GM19328 (cell line): ENCODE measurements at regions not wholly inside any gene's neighbourhood (a gene's known extent, or its start where the extent isn't known, plus 50 kb on each side); places are given as distances from the start of the nearest gene placed in this dataset.
"Not testable (repeated sequence)": the region's sequence is repeated elsewhere in the genome, so short reads cannot be mapped to it uniquely, and the experiment has no call there.

ENCODE experiments used
- ATAC-seq: cut with Tn5 transposase; IDR thresholded peaks from one replicate; pipeline ENCODE4 v1.9.1; 2021; ENCODE audit warnings: mild to moderate bottlenecking, moderate library complexity; ENCODE audit not compliant: unreplicated experiment

GRCh38 chr13:66237411-66238062 lies 992.6 kb downstream of the PCDH9 start:
- no peak for ATAC-seq

- ATAC-seq: no peak
These were observed 996.0 kb downstream of the PCDH9 start for GRCh38 chr13:66234159-66234558.

- ATAC-seq: not testable (repeated sequence)
These were observed 998.2 kb downstream of the PCDH9 start for GRCh38 chr13:66231958-66232357.

GRCh38 chr13:66225072-66225471 lies 1005.1 kb downstream of the PCDH9 start:
- ATAC-seq: no peak

- no peak for ATAC-seq
These were observed 1005.5 kb downstream of the PCDH9 start for GRCh38 chr13:66224663-66225062.

- no peak for ATAC-seq
These were observed 1007.2 kb downstream of the PCDH9 start for GRCh38 chr13:66222926-66223325.

GRCh38 chr13:66222127-66222526 lies 1008.0 kb downstream of the PCDH9 start:
- ATAC-seq: no peak

GRCh38 chr13:66219506-66219905 lies 1010.6 kb downstream of the PCDH9 start:
- ATAC-seq: no peak

GRCh38 chr13:66218583-66218982 lies 1011.6 kb downstream of the PCDH9 start:
- ATAC-seq: no peak

GRCh38 chr13:66216728-66217127 lies 1013.4 kb downstream of the PCDH9 start:
- no peak for ATAC-seq

- ATAC-seq: no peak
These were observed 1015.7 kb downstream of the PCDH9 start for GRCh38 chr13:66214467-66214866.

- ATAC-seq: peak; percentile 42
These were observed 1017.6 kb downstream of the PCDH9 start for GRCh38 chr13:66212511-66212910.

- no peak for ATAC-seq
These were observed 1019.5 kb downstream of the PCDH9 start for GRCh38 chr13:66210677-66211076.

- no peak for ATAC-seq
These were observed 1021.5 kb downstream of the PCDH9 start for GRCh38 chr13:66208589-66208988.

GRCh38 chr13:66207610-66208009 lies 1022.5 kb downstream of the PCDH9 start:
- no peak for ATAC-seq

GRCh38 chr13:66205807-66206206 lies 1024.3 kb downstream of the PCDH9 start:
- no peak for ATAC-seq

GRCh38 chr13:66200555-66200954 lies 1029.6 kb downstream of the PCDH9 start:
- no peak for ATAC-seq

GRCh38 chr13:66195238-66195637 lies 1034.9 kb downstream of the PCDH9 start:
- ATAC-seq: no peak

- no peak for ATAC-seq
These were observed 1040.2 kb downstream of the PCDH9 start for GRCh38 chr13:66189986-66190385.

- no peak for ATAC-seq
These were observed 1049.3 kb downstream of the PCDH9 start for GRCh38 chr13:66180836-66181235.

- ATAC-seq: no peak
These were observed 1058.2 kb downstream of the PCDH9 start for GRCh38 chr13:66171920-66172319.

GRCh38 chr13:66162470-66162869 lies 1067.7 kb downstream of the PCDH9 start:
- no peak for ATAC-seq

- peak; percentile 55 for ATAC-seq
These were observed 1070.6 kb downstream of the PCDH9 start for GRCh38 chr13:66159511-66159910.
